ENCODE measurements at regions not wholly inside any gene's neighbourhood (a gene's known extent, or its start where the extent isn't known, plus 50 kb on each side); places are given as distances from the start of the nearest gene placed in this dataset.
A peak's percentile ranks its signal among the peaks of the same experiment; 100 is the strongest.
"Not testable (repeated sequence)": the region's sequence is repeated elsewhere in the genome, so short reads cannot be mapped to it uniquely, and the experiment has no call there.

GRCh38 chr3:127073941-127074820, 91.3 kb downstream of the PLXNA1 start:
- H3K27ac ChIP-seq (replicated peaks) = no peak overlapping the region
- H3K4me3 ChIP-seq (replicated peaks; ENCODE audit: insufficient read depth, low read length) = no peak overlapping the region
- no peaks in the 10 kb centered on the region for H3K27me3 ChIP-seq (ENCODE audit: insufficient read depth, poor library complexity, severe bottlenecking)
- DNase-seq (ENCODE audit: low read depth in 1 of 2, low spot score in 1 of 2) = no peak
- TF ChIP-seq GABPA (IDR thresholded peaks at IDR 0.05; ENCODE audit: low read depth) (no peak), SPI1 (IDR thresholded peaks at IDR 0.05; ENCODE audit: borderline replicate concordance, low read depth) (no peak), POLR2AphosphoS5 (IDR thresholded peaks at IDR 0.05; ENCODE audit: low read depth) (no peak), REST (IDR thresholded peaks at IDR 0.05; ENCODE audit: insufficient replicate concordance, low read depth) (no peak), CTCF (IDR thresholded peaks at IDR 0.05; ENCODE audit: insufficient read depth, low read length) (no peak)

GRCh38 chr3:127074900-127075360, 92.0 kb downstream of the PLXNA1 start:
- H3K27ac ChIP-seq (replicated peaks) = no peak overlapping the region
- TF ChIP-seq CTCF (IDR thresholded peaks at IDR 0.05; ENCODE audit: insufficient read depth, low read length) (no peak), SPI1 (IDR thresholded peaks at IDR 0.05; ENCODE audit: borderline replicate concordance, low read depth) (no peak), POLR2AphosphoS5 (IDR thresholded peaks at IDR 0.05; ENCODE audit: low read depth) (no peak), GABPA (IDR thresholded peaks at IDR 0.05; ENCODE audit: low read depth) (no peak), REST (IDR thresholded peaks at IDR 0.05; ENCODE audit: insufficient replicate concordance, low read depth) (no peak)
- no peaks in the 10 kb centered on the region for H3K27me3 ChIP-seq (ENCODE audit: insufficient read depth, poor library complexity, severe bottlenecking)
- H3K4me3 ChIP-seq (replicated peaks; ENCODE audit: insufficient read depth, low read length) = no peak overlapping the region
- DNase-seq (ENCODE audit: low read depth in 1 of 2, low spot score in 1 of 2) = peak in 1 of 2 experiments; percentile 82

GRCh38 chr3:127076166-127076992, 93.5 kb downstream of the PLXNA1 start:
- H3K27me3 ChIP-seq (ENCODE audit: insufficient read depth, poor library complexity, severe bottlenecking); H3K4me3 ChIP-seq (replicated peaks; ENCODE audit: insufficient read depth, low read length); DNase-seq (ENCODE audit: low read depth in 1 of 2, low spot score in 1 of 2): not testable (repeated sequence)

GRCh38 chr3:127077068-127077467, 94.2 kb downstream of the PLXNA1 start:
- DNase-seq (ENCODE audit: low read depth in 1 of 2, low spot score in 1 of 2) = no peak
- TF ChIP-seq SPI1 (IDR thresholded peaks at IDR 0.05; ENCODE audit: borderline replicate concordance, low read depth) (no peak), REST (IDR thresholded peaks at IDR 0.05; ENCODE audit: insufficient replicate concordance, low read depth) (no peak), CTCF (IDR thresholded peaks at IDR 0.05; ENCODE audit: insufficient read depth, low read length) (no peak), GABPA (IDR thresholded peaks at IDR 0.05; ENCODE audit: low read depth) (no peak), POLR2AphosphoS5 (IDR thresholded peaks at IDR 0.05; ENCODE audit: low read depth) (no peak)
- no peaks in the 10 kb centered on the region for H3K27me3 ChIP-seq (ENCODE audit: insufficient read depth, poor library complexity, severe bottlenecking)
- H3K27ac ChIP-seq (replicated peaks) = no peak overlapping the region
- H3K4me3 ChIP-seq (replicated peaks; ENCODE audit: insufficient read depth, low read length) = no peak overlapping the region

More at GRCh38 chr3:127076166-127076992, 93.5 kb downstream of the PLXNA1 start:
- H3K27ac ChIP-seq (replicated peaks) = not testable (repeated sequence)
